ENCODE measurements at regions not wholly inside any gene's neighbourhood (a gene's known extent, or its start where the extent isn't known, plus 50 kb on each side); places are given as distances from the start of the nearest gene placed in this dataset.
"Not testable (repeated sequence)": the region's sequence is repeated elsewhere in the genome, so short reads cannot be mapped to it uniquely, and the experiment has no call there.

GRCh38 chr5:163695830-163696578 lies 190.6 kb downstream of the MAT2B start:
- in situ Hi-C loops (cut with HindIII; ENCODE audit: low sequenced_read_pairs), result no loop called here

GRCh38 chr5:163696579-163696887 lies 191.1 kb downstream of the MAT2B start:
- in situ Hi-C loops (cut with HindIII; ENCODE audit: low sequenced_read_pairs), result no loop called here

DNA sequence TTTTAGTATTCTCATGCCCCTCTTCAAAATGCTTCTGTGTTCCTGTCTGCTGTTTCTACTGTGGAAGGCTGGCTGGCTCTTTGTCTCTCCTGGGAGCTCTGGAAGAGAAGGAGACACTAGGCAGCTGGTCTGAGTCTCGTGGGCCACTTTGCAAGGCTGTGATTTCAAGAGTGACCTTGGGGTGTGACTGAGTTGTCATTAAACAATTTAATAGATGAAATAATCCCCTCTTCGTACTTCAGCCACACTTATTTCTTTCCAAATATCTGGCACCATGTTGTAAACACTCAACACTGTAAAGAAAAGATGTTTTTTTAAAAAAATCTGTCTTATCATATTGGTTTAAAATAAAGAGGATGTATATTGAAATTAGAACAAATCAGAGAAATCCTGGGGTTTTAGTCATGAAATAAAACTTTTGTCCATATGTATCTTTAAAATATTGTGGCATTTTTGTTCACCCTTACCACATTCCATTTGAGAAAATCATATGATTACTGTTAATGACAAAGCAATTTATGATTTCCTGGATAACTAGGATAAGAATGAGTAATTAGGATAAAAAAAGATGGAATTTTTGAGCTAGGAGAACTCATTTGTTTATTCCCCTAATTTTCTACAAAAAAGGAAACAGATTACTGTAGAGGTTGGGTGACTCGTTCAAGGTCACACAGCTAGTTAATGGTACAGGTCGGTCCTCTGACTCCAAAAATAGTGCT lies 200.8 kb downstream of the MAT2B start:
- in situ Hi-C loops (cut with HindIII; ENCODE audit: low sequenced_read_pairs), result no loop called here

GRCh38 chr5:163712011-163712410 lies 206.6 kb downstream of the MAT2B start:
- in situ Hi-C loops (cut with HindIII; ENCODE audit: low sequenced_read_pairs), result no loop called here

DNA sequence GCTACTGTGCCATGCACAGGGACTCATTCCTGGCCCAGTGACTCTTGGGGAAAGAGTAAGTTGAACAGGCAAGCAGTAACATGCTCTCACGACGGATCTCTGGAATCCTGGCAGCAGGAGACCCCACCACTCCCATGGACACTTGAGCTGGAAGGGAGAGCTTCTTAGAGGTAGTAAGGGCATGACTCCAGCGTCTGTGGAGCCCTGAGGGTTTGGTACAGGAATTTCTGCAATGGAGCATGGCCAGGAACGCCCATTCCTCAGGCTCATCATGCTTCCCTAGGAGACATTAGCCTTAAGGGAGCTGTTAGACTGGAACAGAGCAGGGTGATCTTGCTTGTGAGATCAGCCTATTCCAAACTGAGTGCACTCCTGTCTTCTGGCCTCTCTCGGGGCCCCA lies 212.9 kb downstream of the MAT2B start:
- in situ Hi-C loops (cut with HindIII; ENCODE audit: low sequenced_read_pairs), result no loop called here

DNA sequence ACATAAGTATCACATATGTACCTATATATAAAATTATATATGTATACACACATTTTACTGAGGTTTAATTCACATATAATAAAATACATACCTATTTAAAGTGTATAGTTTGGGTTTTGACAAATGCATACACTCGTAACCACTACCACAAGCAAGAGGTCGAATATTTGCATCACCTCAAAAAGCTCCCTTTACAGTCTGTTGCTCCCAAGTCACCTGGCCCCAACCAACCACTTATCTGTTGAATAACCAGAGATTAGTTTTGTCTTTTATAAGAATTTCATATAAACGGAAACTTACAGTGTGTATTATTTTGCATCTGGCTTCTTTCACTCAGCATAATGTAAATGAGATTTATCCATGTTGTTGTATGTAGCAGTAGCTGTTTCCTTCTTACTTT lies 218.9 kb downstream of the MAT2B start:
- in situ Hi-C loops (cut with HindIII; ENCODE audit: low sequenced_read_pairs), result no loop called here

GRCh38 chr5:163727028-163727427 lies 221.6 kb downstream of the MAT2B start:
- in situ Hi-C loops (cut with HindIII; ENCODE audit: low sequenced_read_pairs), result no loop called here

DNA sequence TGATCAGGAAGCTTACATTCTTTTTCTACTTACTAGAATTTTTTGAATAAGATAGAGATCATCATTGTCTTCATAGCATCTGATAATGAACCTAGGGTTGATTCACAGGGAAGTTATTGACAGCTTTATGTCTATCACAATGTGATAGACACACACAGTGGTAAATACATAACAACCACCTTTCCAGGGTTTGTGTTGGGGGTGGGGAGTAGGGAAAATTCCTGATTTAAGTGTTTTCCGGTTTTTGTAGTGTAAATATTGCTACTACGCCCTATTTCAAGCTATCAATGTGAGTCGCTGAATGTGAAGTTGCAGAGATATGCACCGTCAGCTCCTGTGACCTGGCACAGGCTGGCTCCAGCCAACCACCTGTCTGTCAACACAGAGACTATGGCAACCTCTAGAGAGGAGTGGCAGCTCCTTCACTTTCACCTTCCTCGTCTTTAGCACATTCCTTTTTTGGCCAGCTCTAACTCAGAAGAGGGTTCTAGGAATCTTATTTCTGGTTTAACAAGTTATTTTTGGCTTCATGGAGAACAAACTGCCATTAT lies 224.9 kb downstream of the MAT2B start:
- in situ Hi-C loops (cut with HindIII; ENCODE audit: low sequenced_read_pairs), result no loop called here

DNA sequence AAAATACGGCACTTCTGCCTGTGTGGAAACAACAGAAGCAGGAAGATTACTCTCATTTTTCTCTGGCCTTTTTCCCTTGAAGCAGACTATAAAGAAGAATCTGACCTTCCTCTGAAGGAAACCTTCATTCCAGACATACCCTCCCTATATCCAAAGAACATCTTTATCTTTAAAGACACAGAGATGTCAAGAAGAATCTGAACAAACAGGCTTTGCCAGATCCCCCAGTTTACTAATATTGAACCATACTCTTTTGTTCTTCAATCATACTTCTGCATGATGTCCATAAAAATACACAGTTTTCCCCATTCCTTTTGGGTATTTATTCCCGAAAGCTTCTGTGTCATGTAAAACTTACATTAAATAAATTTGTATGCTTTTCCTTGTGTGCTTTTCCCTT lies 225.8 kb downstream of the MAT2B start:
- in situ Hi-C loops (cut with HindIII; ENCODE audit: low sequenced_read_pairs), result no loop called here

- in situ Hi-C loops (cut with HindIII; ENCODE audit: low sequenced_read_pairs), result no loop called here
Measured at GRCh38 chr5:163735069-163735468, 229.7 kb downstream of the MAT2B start.

GRCh38 chr5:163747586-163747985 lies 242.2 kb downstream of the MAT2B start:
- in situ Hi-C loops (cut with HindIII; ENCODE audit: low sequenced_read_pairs), result no loop called here

- in situ Hi-C loops (cut with HindIII; ENCODE audit: low sequenced_read_pairs), result no loop called here
Measured at GRCh38 chr5:163748934-163749333, 243.5 kb downstream of the MAT2B start.

DNA sequence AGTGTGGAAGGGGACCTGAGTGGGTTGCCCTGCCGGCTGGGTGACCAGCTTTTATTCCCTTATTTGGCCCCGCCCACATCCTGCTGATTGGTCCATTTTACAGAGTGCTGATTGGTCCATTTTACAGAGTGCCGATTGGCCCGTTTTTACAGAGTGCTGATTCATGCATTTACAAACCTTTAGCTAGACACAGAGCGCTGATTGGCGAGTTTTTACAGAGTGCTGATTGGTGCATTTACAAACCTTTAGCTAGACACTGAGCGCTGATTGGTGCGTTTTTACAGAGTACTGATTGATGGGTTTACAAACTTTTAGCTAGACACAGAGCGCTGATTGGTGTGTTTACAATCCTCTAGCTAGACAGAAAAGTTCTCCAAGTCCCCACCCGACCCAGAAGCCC lies 245.0 kb downstream of the MAT2B start:
- in situ Hi-C loops (cut with HindIII; ENCODE audit: low sequenced_read_pairs), result not testable (repeated sequence)

- in situ Hi-C loops (cut with HindIII; ENCODE audit: low sequenced_read_pairs), result no loop called here
Measured at GRCh38 chr5:163755505-163755904, 250.1 kb downstream of the MAT2B start.

GRCh38 chr5:163756170-163756569 lies 250.8 kb downstream of the MAT2B start:
- in situ Hi-C loops (cut with HindIII; ENCODE audit: low sequenced_read_pairs), result no loop called here

DNA sequence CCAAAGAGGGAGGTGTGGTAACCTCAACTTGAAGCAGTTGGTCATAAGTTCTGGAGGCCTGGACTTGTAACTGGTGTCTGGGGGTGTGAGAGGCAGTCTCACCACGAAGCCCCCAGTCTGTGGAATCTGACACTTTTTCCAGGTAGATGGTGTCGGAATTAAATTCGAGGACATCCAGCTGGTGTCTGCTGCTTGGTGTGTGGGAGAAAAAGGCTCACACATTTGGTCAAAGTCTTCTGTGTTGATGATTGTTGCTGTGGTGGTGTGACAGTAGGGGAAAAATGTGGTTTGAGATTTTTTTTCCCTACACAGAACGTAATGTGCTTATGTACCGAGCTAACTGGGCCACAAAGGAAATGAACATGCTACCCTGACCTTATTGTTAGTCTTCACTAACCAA lies 251.9 kb downstream of the MAT2B start:
- in situ Hi-C loops (cut with HindIII; ENCODE audit: low sequenced_read_pairs), result no loop called here

DNA sequence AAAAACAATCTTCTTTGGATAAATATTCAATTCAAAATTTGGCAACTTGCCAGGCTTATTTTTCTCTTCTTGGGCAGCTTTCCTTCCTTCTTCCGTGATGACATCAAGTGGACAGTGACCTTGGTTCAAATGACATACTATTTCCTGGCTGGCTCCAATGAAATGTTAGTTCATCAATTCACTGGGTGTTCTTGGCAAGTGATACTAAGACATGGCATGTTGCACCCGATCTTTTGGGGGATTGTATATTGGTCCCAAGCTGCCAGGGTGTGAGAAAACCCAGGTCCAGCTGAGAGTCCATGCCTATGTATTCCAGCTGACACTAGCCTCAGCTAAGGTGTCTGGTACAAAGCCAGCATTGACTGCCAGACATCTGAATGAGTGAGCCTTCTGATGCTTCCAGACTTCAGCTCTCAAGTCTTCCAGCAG lies 252.9 kb downstream of the MAT2B start:
- in situ Hi-C loops (cut with HindIII; ENCODE audit: low sequenced_read_pairs), result no loop called here

DNA sequence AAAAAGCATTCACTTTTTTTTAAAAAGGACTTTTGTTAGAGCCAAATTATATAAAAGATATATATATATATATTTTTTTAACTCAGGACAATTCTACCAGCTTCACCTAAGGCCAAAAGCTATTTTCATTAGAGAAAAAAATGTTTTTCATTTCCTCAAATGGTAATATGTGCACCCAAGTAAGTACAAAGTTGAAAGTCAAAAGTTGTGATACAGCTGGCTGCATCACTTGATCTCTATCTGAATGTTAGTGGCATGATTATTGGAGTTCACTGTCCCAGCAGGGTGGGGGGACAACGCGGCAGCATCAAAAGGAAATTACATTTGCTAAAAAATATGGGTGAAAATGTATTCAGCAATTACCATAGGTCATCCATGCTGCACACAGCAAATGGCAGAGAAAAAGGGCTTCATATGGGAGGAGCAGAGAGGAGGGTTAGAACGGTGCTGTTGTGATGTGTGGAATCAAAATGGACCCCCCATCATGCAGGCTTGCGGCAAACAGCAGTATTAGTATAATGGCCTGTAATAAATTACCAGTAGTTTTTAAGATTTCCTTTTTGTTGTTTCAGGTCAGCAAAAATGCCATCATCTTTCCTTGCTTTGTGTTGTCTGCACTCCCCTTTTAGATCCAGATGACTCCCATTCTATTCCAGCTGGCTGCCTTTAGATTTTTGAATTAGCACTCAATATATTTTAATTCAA lies 253.7 kb downstream of the MAT2B start:
- in situ Hi-C loops (cut with HindIII; ENCODE audit: low sequenced_read_pairs), result no loop called here

DNA sequence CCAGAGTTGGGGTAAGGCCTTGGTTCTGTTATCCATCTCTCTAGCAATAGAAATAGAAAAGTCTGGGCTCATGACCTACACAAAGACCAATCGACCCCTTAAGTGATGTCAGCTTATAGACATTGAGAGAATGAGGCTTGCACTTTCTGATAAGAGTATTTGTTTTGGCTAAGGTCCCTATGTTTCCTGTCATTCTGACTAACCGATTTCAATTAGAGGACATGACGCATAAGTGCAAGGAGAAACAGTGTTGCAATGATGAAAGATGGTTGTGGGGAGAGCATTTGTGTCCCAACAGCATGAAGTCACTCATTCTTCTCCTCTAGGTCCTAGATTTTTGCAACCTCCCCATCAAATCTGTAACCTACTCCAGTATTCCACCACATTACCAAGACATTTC lies 255.1 kb downstream of the MAT2B start:
- in situ Hi-C loops (cut with HindIII; ENCODE audit: low sequenced_read_pairs), result no loop called here

DNA sequence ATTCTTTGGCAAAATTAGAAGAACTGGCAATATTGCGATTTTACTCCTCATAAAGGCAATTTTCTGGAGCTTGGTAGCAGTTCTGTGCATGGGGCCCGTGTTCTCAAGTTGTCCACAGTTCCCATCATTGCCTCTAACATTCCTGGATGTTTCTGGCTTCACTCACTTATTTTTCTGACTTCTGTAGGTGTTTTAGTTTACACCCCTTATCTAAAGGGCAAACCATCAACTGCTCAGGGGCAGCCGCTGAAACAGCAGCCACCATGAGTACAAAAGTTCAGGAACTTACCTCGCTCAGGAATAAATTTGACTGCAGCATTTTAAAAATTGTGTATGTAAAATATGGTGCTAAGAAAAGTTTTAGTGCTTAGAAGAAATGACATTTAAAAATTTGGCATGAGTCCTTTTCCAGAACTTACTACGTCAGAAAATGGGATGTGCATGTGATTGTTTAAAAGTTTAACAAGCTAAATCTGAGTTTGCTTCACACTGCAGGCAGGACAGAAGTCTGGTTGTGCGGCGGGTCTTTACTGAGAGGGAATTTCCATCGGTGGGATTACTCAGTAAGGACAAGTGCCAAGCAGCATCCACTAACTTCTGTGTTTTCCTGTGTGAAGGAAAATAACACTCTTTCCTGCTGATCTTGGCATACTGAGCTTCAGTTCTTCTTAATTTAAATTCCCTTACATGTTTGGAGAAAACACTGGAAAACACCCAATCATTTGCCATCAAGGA lies 261.7 kb downstream of the MAT2B start:
- in situ Hi-C loops (cut with HindIII; ENCODE audit: low sequenced_read_pairs), result no loop called here

- in situ Hi-C loops (cut with HindIII; ENCODE audit: low sequenced_read_pairs), result no loop called here
Measured at GRCh38 chr5:163770625-163771024, 265.2 kb downstream of the MAT2B start.
